ENCODE measurements at regions not wholly inside any gene's neighbourhood (a gene's known extent, or its start where the extent isn't known, plus 50 kb on each side); places are given as distances from the start of the nearest gene placed in this dataset.
"Not testable (repeated sequence)": the region's sequence is repeated elsewhere in the genome, so short reads cannot be mapped to it uniquely, and the experiment has no call there.

DNA sequence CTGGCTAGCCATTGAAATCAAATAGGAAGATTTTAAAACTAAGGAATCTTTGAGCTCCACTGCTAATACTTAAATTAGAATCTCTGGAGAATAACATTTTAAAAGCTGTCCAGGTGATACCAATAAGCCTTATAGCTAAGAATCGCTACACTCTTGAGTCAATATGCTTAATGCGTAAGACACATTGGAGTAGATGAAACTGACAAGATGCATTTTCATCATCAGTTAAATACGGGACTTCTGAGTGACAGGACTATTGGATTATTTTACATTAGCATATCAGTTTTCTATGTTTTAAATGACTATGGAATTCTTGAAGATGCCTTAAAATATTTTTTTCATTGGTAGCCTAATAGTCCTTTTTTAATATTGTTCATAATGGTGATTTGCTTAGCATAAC is 80.2 kb downstream of the ATOH1 start:
- TF ChIP-seq CTCF (IDR thresholded peaks at IDR 0.05; ENCODE audit: low read depth, low read length), result no peak
- Histone ChIP-seq H3K9me3 (ENCODE audit: severe bottlenecking) (no peaks in the 10 kb centered on the region), H3K27me3 (ENCODE audit: insufficient read depth, low read depth, severe bottlenecking) (no peaks in the 10 kb centered on the region), H3K27ac (no peak overlapping the region), H3K36me3 (no peaks in the 10 kb centered on the region), H3K4me3 (ENCODE audit: low read depth, low read length) (no peak overlapping the region)
- no peak for DNase-seq

DNA sequence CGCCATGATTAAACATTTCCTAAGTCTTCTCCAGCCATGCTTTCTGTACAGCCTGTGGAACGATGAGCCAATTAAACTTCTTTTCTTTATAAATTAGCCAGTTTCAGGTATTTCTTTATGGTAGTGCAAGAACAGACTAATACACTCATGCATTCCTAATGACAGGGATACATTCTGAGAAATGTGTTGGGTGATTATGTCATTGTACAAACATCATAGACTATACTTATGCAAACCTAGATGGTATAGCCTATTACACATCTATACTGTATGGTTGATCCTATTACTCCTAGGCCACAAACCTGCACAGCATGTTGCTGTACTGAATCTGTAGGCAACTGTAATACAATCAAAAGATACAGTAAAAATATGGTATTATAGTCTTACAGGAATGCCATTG is 83.1 kb downstream of the ATOH1 start:
- no peak for TF ChIP-seq CTCF (IDR thresholded peaks at IDR 0.05; ENCODE audit: low read depth, low read length)
- no peaks in the 10 kb centered on the region for H3K36me3 ChIP-seq
- no peak overlapping the region for H3K27ac ChIP-seq
- DNase-seq, result no peak
- H3K27me3 ChIP-seq (ENCODE audit: insufficient read depth, low read depth, severe bottlenecking), result no peaks in the 10 kb centered on the region
- H3K9me3 ChIP-seq (ENCODE audit: severe bottlenecking), result no peaks in the 10 kb centered on the region
- no peak overlapping the region for H3K4me3 ChIP-seq (ENCODE audit: low read depth, low read length)

- Histone ChIP-seq H3K27ac (no peak overlapping the region), H3K27me3 (ENCODE audit: insufficient read depth, low read depth, severe bottlenecking) (no peaks in the 10 kb centered on the region), H3K9me3 (ENCODE audit: severe bottlenecking) (no peaks in the 10 kb centered on the region), H3K4me3 (ENCODE audit: low read depth, low read length) (no peak overlapping the region), H3K36me3 (no peaks in the 10 kb centered on the region)
- no peak for DNase-seq
- no peak for TF ChIP-seq CTCF (IDR thresholded peaks at IDR 0.05; ENCODE audit: low read depth, low read length)
Measured at GRCh38 chr4:93912146-93912545, 83.6 kb downstream of the ATOH1 start.

GRCh38 chr4:93918856-93919255 is 90.3 kb downstream of the ATOH1 start:
- no peak overlapping the region for H3K27ac ChIP-seq
- H3K27me3 ChIP-seq (ENCODE audit: insufficient read depth, low read depth, severe bottlenecking), result no peaks in the 10 kb centered on the region
- no peaks in the 10 kb centered on the region for H3K36me3 ChIP-seq
- no peak for TF ChIP-seq CTCF (IDR thresholded peaks at IDR 0.05; ENCODE audit: low read depth, low read length)
- no peak overlapping the region for H3K4me3 ChIP-seq (ENCODE audit: low read depth, low read length)
- no peak for DNase-seq
- no peaks in the 10 kb centered on the region for H3K9me3 ChIP-seq (ENCODE audit: severe bottlenecking)

GRCh38 chr4:93923570-93923969 is 95.0 kb downstream of the ATOH1 start:
- not testable (repeated sequence) for H3K36me3 ChIP-seq; H3K9me3 ChIP-seq (ENCODE audit: severe bottlenecking); H3K4me3 ChIP-seq (ENCODE audit: low read depth, low read length); H3K27ac ChIP-seq; DNase-seq; H3K27me3 ChIP-seq (ENCODE audit: insufficient read depth, low read depth, severe bottlenecking)

GRCh38 chr4:93947286-93947685 is 118.7 kb downstream of the ATOH1 start:
- DNase-seq, result no peak
- no peaks in the 10 kb centered on the region for H3K36me3 ChIP-seq
- no peak overlapping the region for H3K4me3 ChIP-seq (ENCODE audit: low read depth, low read length)

DNA sequence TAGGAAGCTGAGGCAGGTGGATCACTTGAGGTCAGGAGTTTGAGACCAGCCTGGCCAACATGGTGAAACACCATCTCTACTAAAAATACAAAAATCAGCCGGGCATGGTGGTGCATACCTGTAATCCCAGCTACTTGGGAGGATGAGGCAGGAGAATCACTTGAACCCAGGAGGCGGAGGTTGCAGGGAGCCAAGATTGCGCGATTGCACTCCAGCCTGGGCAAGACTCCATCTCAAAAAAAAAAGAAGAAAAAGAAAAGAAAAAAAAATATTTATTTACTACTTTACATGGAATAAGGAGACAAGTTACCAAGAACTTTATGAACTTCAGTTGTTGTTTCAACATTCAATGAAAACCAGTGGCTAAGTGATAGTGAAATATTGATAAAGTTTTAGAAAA is 121.7 kb downstream of the ATOH1 start:
- not testable (repeated sequence) for H3K36me3 ChIP-seq; H3K4me3 ChIP-seq (ENCODE audit: low read depth, low read length); DNase-seq; H3K27ac ChIP-seq; H3K27me3 ChIP-seq (ENCODE audit: insufficient read depth, low read depth, severe bottlenecking); H3K9me3 ChIP-seq (ENCODE audit: severe bottlenecking)

More at GRCh38 chr4:93947286-93947685, 118.7 kb downstream of the ATOH1 start:
- H3K27me3 ChIP-seq (ENCODE audit: insufficient read depth, low read depth, severe bottlenecking), result no peaks in the 10 kb centered on the region
- no peaks in the 10 kb centered on the region for H3K9me3 ChIP-seq (ENCODE audit: severe bottlenecking)
- no peak overlapping the region for H3K27ac ChIP-seq
- no peak for TF ChIP-seq CTCF (IDR thresholded peaks at IDR 0.05; ENCODE audit: low read depth, low read length)
